ENCODE measurements at regions not wholly inside any gene's neighbourhood (a gene's known extent, or its start where the extent isn't known, plus 50 kb on each side); places are given as distances from the start of the nearest gene placed in this dataset.

GRCh38 chr15:100783760-100784492, 95.7 kb upstream of the ALDH1A3 start:
- no peak for DNase-seq (ENCODE audit: low spot score)

- no peak for DNase-seq (ENCODE audit: low spot score)
Measured at GRCh38 chr15:100784493-100785180, 95.0 kb upstream of the ALDH1A3 start.

GRCh38 chr15:100785181-100786138, 94.2 kb upstream of the ALDH1A3 start:
- no peak for DNase-seq (ENCODE audit: low spot score)

- DNase-seq (ENCODE audit: low spot score): no peak
Measured at GRCh38 chr15:100786139-100786531, 93.5 kb upstream of the ALDH1A3 start.

GRCh38 chr15:100786901-100787566, 92.6 kb upstream of the ALDH1A3 start:
- DNase-seq (ENCODE audit: low spot score): no peak

- no peak for DNase-seq (ENCODE audit: low spot score)
Measured at GRCh38 chr15:100787567-100788417, 91.8 kb upstream of the ALDH1A3 start.

- DNase-seq (ENCODE audit: low spot score): no peak
Measured at GRCh38 chr15:100788418-100789105, 91.1 kb upstream of the ALDH1A3 start.

DNA sequence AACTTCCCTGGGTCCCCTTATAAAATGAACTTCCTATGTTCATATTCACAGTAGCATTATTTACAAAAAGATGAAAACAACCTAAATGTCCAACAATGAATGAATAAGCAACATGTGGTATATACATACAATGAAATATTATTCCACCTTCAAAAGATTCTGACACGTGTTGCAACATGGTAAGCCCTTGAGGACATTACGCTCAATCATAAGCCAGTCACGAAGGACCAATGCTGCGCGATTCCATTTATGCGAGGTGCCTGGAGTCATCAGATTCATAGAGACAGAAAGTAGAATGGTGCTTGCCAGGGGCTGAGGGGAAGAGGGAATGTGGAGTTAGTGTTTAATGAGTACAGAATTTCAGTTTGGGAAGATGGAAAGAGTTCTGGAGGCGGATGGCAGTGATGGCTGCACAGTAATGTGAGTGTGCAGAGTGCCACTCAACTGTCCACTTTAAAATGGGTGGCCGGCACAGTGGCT, 88.8 kb upstream of the ALDH1A3 start:
- DNase-seq (ENCODE audit: low spot score): no peak

DNA sequence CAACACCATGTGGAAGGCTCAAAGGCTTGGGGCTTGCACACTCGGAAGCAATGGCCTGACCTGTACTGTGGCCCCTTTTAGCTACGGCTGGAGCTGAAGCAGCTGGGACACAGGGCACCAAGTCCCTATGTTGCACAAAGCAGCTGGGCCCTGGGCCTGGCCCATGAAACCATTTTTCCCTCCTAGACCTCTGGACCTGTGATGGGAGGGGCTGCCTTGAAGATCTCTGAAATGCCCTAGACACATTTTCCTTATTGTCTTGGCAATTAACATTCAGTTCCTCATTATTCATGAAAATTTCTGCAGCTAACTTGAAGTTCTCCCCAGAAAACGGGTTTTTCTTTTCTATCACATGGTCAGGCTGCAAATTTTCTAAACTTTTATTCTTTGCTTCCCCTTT, 85.6 kb upstream of the ALDH1A3 start:
- DNase-seq (ENCODE audit: low spot score): no peak

DNA sequence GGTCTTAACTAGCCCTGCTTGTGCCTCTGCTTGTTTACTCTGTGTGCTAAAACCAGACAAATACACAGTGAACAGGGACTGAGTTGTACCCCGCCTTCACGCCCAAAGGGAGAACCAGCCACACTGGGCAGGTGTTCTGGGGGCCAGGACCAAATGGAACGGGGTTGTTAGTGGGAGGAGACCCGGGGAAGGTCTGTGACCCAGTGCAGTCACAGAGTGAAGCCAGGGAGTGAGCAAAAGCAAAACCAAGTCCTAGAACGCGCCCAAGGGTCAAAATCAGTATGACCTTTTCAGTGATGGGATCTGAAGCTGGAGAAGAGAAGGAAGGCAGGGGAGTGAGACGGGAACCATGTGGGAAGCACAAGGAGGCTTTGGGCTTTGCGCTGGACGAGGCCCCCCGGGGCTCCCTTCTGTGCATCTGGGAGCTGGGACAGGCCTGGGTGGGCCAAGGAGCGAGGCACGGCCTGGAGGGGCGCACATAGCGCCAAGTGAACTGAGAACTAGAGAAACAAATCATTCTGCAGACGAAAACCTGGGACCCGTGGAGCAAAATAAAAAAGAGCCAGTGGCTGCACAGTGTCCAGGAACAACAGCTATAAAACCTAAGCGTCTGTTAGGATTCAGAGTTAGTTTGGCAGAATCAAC, 78.3 kb upstream of the ALDH1A3 start:
- no peak for DNase-seq (ENCODE audit: low spot score)

- DNase-seq (ENCODE audit: low spot score): no peak
Measured at GRCh38 chr15:100802421-100803170, 77.0 kb upstream of the ALDH1A3 start.

- DNase-seq (ENCODE audit: low spot score): no peak
Measured at GRCh38 chr15:100803171-100803440, 76.5 kb upstream of the ALDH1A3 start.

GRCh38 chr15:100806157-100806556, 73.5 kb upstream of the ALDH1A3 start:
- no peak for DNase-seq (ENCODE audit: low spot score)

DNA sequence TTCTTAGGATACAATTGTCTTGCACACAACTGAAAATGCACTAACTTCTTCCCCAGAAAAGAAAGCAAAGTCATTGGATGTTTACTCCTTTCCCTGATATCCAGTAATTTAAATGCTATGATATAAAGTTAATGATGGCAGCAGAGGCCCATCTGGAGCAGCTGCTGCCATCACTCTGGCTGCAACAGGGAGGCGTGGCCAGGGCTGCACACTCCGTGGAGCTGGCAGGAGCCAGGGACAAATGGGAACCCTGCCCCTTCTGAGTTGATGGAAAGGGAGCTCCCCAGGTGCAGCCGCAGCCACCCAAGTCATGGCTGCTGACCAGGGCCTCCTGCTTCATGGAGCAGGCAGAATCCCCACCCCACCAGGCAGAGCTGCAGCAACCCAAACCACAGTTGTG, 72.6 kb upstream of the ALDH1A3 start:
- DNase-seq (ENCODE audit: low spot score): no peak

GRCh38 chr15:100808691-100809090, 70.9 kb upstream of the ALDH1A3 start:
- no peak for DNase-seq (ENCODE audit: low spot score)

DNA sequence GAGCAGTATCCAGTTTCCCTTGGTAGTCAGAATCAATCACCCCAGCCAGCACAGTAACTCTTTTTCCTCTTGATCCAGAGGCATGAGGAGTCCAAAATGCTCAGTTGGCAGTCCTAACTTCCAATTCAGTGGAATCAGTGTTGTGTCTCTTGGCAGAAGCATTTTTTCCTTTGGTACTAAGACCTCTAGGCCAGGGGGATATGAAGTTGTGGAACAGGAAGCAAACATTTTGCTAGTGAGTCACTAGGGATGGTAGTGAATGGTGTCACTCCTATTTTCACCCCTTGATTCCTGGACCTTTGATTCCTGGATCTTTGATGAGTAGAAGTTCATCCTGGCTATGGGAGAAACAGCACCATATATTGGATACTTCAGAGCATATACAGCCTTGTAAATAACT, 70.5 kb upstream of the ALDH1A3 start:
- no peak for DNase-seq (ENCODE audit: low spot score)

DNA sequence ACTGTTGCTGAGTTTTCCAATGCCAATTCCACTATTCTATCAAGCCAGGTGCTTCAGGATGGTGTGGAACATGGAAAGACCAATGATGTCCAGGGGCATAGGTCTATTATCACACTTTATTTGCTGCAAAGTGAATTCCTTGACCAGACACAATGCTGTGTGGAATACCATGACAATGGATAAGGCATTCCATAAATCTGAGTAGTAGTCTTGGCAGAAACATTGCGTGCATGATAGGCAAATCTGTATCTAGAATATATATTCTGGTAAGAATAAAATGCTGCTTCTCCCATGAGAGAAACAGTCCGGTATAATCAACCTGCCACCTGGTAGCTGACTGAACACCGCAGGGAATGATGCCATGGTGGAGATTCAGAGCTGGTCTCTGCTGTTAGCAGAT, 70.0 kb upstream of the ALDH1A3 start:
- no peak for DNase-seq (ENCODE audit: low spot score)

DNA sequence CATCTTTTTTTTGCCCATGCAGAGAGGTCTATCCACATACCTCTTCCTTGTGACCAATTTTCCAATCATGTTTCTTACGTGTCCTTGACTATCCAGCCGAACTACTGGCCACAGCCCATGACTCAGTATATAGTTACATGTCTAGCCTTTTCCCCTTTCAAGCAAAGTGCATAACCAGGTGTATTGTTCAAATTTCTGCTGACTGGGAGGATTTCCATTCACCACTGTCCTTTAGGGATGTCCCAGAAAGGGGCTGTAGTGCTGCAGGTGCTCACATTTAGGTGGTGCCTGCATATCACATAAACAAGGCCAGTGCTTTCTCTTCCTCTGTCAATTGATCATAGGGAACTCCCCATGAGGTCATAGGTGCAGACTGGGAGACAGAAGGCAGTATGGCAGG, 69.4 kb upstream of the ALDH1A3 start:
- DNase-seq (ENCODE audit: low spot score): no peak

GRCh38 chr15:100810831-100811230, 68.8 kb upstream of the ALDH1A3 start:
- no peak for DNase-seq (ENCODE audit: low spot score)

Measured in A172 (cell line).